ENCODE measurements at regions not wholly inside any gene's neighbourhood (a gene's known extent, or its start where the extent isn't known, plus 50 kb on each side); places are given as distances from the start of the nearest gene placed in this dataset.

DNA sequence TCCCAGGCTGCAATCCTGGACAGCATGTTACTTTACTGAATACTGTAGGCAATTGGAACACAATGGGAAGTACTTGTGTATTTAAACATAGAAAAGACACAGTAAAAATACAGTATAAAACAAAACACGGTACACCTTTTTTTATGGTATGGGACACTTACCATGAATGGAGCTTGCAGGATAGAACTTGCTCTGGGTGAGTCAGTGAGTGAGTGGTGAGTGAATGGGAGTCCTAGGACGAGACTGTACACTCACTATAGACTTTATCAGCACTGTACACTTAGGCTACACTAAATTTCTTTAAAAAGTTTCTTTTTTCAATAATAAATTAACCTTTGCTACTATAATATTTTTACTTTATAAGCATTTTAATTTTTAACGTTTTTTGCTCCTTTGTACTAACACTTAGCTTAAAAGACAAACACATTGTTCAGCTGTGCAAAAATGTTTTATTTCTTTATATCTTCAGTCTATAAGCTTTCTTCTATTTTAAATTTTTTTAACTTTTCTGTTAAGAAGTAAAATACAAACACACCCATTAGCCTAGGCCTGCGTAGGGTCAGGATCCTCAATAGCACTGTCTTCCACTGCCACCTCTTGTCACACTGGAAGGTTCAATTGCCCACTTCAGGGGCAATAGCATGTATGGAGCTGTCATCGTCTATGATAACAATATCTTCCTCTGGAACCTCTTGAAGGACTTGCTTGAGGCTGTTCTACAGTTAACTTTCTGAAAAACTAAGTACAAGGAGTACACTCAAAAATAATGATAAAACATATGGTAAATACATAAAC lies 293.5 kb upstream of the FSTL5 start:
- no peak overlapping the region for H3K27ac ChIP-seq (ENCODE audit: low read depth in 1 of 2, low read length in 2 of 2)
- intact Hi-C loops (cut with DNase I, micrococcal nuclease), result no loop called here
- no peak overlapping the region for H3K4me3 Mint-ChIP-seq
- DNase-seq (no peak), ATAC-seq (ENCODE audit: poor library complexity) (no peak)
- H3K36me3 ChIP-seq (ENCODE audit: insufficient read depth, low read length), result no peaks in the 10 kb centered on the region
- H3K27ac Mint-ChIP-seq, result no peak overlapping the region
- no peaks in the 10 kb centered on the region for H3K4me1 ChIP-seq (ENCODE audit: insufficient read depth, low read length)
- peaks cover 2% of the 10 kb centered on the region for H3K9me3 Mint-ChIP-seq
- ChIA-PET CTCF (no interaction called here), POLR2A (no interaction called here)
- no peaks in the 10 kb centered on the region for H3K9me3 ChIP-seq (ENCODE audit: control insufficient read depth in 1 of 2, insufficient read depth in 1 of 2, low read length in 2 of 2)
- TF ChIP-seq, protein P1, sequence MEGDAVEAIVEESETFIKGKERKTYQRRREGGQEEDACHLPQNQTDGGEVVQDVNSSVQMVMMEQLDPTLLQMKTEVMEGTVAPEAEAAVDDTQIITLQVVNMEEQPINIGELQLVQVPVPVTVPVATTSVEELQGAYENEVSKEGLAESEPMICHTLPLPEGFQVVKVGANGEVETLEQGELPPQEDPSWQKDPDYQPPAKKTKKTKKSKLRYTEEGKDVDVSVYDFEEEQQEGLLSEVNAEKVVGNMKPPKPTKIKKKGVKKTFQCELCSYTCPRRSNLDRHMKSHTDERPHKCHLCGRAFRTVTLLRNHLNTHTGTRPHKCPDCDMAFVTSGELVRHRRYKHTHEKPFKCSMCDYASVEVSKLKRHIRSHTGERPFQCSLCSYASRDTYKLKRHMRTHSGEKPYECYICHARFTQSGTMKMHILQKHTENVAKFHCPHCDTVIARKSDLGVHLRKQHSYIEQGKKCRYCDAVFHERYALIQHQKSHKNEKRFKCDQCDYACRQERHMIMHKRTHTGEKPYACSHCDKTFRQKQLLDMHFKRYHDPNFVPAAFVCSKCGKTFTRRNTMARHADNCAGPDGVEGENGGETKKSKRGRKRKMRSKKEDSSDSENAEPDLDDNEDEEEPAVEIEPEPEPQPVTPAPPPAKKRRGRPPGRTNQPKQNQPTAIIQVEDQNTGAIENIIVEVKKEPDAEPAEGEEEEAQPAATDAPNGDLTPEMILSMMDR (IDR thresholded peaks at IDR 0.05), result no peak
- H3K4me3 ChIP-seq (ENCODE audit: low read length), result no peak overlapping the region
- H3K27me3 Mint-ChIP-seq, result no peaks in the 10 kb centered on the region
- no peaks in the 10 kb centered on the region for H3K4me1 Mint-ChIP-seq (ENCODE audit: low read depth)
- no peaks in the 10 kb centered on the region for H3K36me3 Mint-ChIP-seq (ENCODE audit: low read depth)
- no peaks in the 10 kb centered on the region for H3K27me3 ChIP-seq (ENCODE audit: control insufficient read depth in 1 of 2, insufficient read depth in 2 of 2, low read length in 2 of 2)

- no peaks in the 10 kb centered on the region for H3K36me3 Mint-ChIP-seq (ENCODE audit: low read depth)
- H3K4me1 Mint-ChIP-seq (ENCODE audit: low read depth), result no peaks in the 10 kb centered on the region
- Histone ChIP-seq H3K4me1 (ENCODE audit: insufficient read depth, low read length) (no peaks in the 10 kb centered on the region), H3K27me3 (ENCODE audit: control insufficient read depth in 1 of 2, insufficient read depth in 2 of 2, low read length in 2 of 2) (no peaks in the 10 kb centered on the region), H3K9me3 (ENCODE audit: control insufficient read depth in 1 of 2, insufficient read depth in 1 of 2, low read length in 2 of 2) (no peaks in the 10 kb centered on the region), H3K27ac (ENCODE audit: low read depth in 1 of 2, low read length in 2 of 2) (no peak overlapping the region), H3K36me3 (ENCODE audit: insufficient read depth, low read length) (no peaks in the 10 kb centered on the region), H3K4me3 (ENCODE audit: low read length) (no peak overlapping the region)
- H3K9me3 Mint-ChIP-seq, result peaks cover 2% of the 10 kb centered on the region
- TF ChIP-seq, protein P1 (IDR thresholded peaks at IDR 0.05), result no peak
- ChIA-PET CTCF (no interaction called here), POLR2A (no interaction called here)
- DNase-seq (no peak), ATAC-seq (ENCODE audit: poor library complexity) (no peak)
- H3K27me3 Mint-ChIP-seq, result no peaks in the 10 kb centered on the region
- no peak overlapping the region for H3K27ac Mint-ChIP-seq
- H3K4me3 Mint-ChIP-seq, result no peak overlapping the region
- intact Hi-C loops (cut with DNase I, micrococcal nuclease), result no loop called here
Observed at GRCh38 chr4:162456106-162456505, 292.3 kb upstream of the FSTL5 start.

DNA sequence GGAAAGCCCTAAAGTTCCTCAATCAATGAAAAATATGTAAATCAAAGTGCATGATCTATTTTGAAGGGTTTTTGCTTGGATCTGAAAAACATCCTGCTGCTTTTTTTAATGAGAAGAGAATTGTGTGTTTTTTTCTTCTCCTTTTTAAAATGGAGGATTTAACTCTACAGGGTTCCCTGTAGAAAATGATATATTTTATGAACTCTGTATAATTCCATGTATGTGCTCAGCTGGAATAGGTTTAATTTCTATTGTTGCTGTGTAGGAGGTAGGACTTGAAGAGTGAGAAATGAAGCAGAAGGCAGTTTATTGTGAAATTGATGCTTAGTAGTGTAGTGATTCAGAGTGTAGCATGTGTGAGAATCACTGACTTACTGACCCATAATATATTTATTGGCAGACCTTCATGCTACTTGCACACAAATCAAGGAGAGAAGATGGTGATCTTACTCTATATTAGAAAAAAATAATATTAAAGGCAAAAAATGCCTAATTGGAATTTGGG lies 286.8 kb upstream of the FSTL5 start:
- Mint-ChIP-seq H3K4me3 (no peak overlapping the region), H3K9me3 (no peaks in the 10 kb centered on the region), H3K27me3 (no peaks in the 10 kb centered on the region), H3K27ac (no peak overlapping the region), H3K36me3 (ENCODE audit: low read depth) (no peaks in the 10 kb centered on the region), H3K4me1 (ENCODE audit: low read depth) (no peaks in the 10 kb centered on the region)
- no peak overlapping the region for H3K4me3 ChIP-seq (ENCODE audit: low read length)
- CTCF ChIA-PET, result no interaction called here
- no peaks in the 10 kb centered on the region for H3K9me3 ChIP-seq (ENCODE audit: control insufficient read depth in 1 of 2, insufficient read depth in 1 of 2, low read length in 2 of 2)
- DNase-seq, result no peak
- intact Hi-C loops (cut with DNase I, micrococcal nuclease), result no loop called here
- no peaks in the 10 kb centered on the region for H3K27me3 ChIP-seq (ENCODE audit: control insufficient read depth in 1 of 2, insufficient read depth in 2 of 2, low read length in 2 of 2)
- POLR2A ChIA-PET, result no interaction called here
- H3K27ac ChIP-seq (ENCODE audit: low read depth in 1 of 2, low read length in 2 of 2), result no peak overlapping the region
- no peaks in the 10 kb centered on the region for H3K4me1 ChIP-seq (ENCODE audit: insufficient read depth, low read length)
- ATAC-seq (ENCODE audit: poor library complexity), result no peak
- no peaks in the 10 kb centered on the region for H3K36me3 ChIP-seq (ENCODE audit: insufficient read depth, low read length)
- TF ChIP-seq, protein P1 (IDR thresholded peaks at IDR 0.05), result no peak
